ENCODE measurements at regions not wholly inside any gene's neighbourhood (a gene's known extent, or its start where the extent isn't known, plus 50 kb on each side); places are given as distances from the start of the nearest gene placed in this dataset.

DNA sequence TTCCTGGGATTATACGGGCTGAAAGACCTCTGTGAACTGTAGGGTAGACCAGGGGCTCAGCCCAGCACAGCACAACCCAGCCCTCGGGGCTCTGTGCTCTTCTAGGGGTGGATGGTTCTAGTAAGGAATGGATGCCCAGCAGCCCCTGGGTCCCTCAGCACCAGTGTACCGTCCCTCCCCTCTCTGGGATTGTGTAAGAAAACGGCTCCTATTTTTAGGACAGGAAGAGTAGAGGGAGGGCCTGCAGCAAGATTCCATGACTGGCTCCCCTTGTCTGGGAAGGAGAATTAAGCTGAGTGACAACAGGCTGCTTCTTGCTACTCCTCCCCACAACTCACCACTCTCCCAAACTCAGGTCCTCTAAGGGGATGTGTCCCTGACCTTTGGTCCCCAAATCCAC lies 270.8 kb upstream of the TOPAZ1 start:
- TF ChIP-seq, protein P1, sequence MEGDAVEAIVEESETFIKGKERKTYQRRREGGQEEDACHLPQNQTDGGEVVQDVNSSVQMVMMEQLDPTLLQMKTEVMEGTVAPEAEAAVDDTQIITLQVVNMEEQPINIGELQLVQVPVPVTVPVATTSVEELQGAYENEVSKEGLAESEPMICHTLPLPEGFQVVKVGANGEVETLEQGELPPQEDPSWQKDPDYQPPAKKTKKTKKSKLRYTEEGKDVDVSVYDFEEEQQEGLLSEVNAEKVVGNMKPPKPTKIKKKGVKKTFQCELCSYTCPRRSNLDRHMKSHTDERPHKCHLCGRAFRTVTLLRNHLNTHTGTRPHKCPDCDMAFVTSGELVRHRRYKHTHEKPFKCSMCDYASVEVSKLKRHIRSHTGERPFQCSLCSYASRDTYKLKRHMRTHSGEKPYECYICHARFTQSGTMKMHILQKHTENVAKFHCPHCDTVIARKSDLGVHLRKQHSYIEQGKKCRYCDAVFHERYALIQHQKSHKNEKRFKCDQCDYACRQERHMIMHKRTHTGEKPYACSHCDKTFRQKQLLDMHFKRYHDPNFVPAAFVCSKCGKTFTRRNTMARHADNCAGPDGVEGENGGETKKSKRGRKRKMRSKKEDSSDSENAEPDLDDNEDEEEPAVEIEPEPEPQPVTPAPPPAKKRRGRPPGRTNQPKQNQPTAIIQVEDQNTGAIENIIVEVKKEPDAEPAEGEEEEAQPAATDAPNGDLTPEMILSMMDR (IDR thresholded peaks at IDR 0.05 in 4 of 5, conservative IDR thresholded peaks at IDR 0.05 in 1 of 5) = no peak
- no peak for TF ChIP-seq POLR2A (IDR thresholded peaks at IDR 0.05)

All from gastrocnemius medialis (tissue), 4 donors.